PC-3 (cell line): ENCODE measurements at regions not wholly inside any gene's neighbourhood (a gene's known extent, or its start where the extent isn't known, plus 50 kb on each side); places are given as distances from the start of the nearest gene placed in this dataset.

Experiments used
- CTCF ChIP-seq: fragments of 300-600 bp; sonication (generic); conservative IDR thresholded peaks from 2 replicates; pipeline ENCODE4 v1.5.1; 2017; ENCODE audit warnings: antibody characterized with exemption, low read depth, mild to moderate bottlenecking, low read length
- EZH2 ChIP-seq: fragments of 300-600 bp; sonication (generic); IDR thresholded peaks from one replicate; pipeline ENCODE4 v1.6.1; 2017; ENCODE audit warnings: antibody characterized with exemption, mild to moderate bottlenecking, low read length; ENCODE audit not compliant: unreplicated experiment
- EZH2phosphoT487 ChIP-seq: fragments of 300-600 bp; sonication (generic); IDR thresholded peaks from 2 replicates; pipeline ENCODE4 v1.6.1; 2018; ENCODE audit warnings: mild to moderate bottlenecking, antibody characterized with exemption, low read length, borderline replicate concordance

GRCh38 chr7:97635622-97636021 is 96.3 kb upstream of the TAC1 start:
- TF ChIP-seq CTCF: no peak
- TF ChIP-seq EZH2: no peak
- no peak for TF ChIP-seq EZH2phosphoT487
